Neural progenitor cell (in vitro differentiated cells): ENCODE measurements at regions not wholly inside any gene's neighbourhood (a gene's known extent, or its start where the extent isn't known, plus 50 kb on each side); places are given as distances from the start of the nearest gene placed in this dataset.

ENCODE experiments used
- CTCF ChIP-seq: fragments of 200-600 bp; sonication (generic); IDR thresholded peaks from 2 replicates; pipeline ENCODE4 v1.5.1; 2017; ENCODE audit warnings: antibody characterized with exemption, mild to moderate bottlenecking
- EZH2 ChIP-seq: fragments of 200-600 bp; sonication (generic); IDR thresholded peaks from 2 replicates; pipeline ENCODE4 v1.6.1; 2017; ENCODE audit warnings: antibody characterized with exemption, mild to moderate bottlenecking, moderate library complexity
- EZH2phosphoT487 ChIP-seq: fragments of 200-600 bp; sonication (generic); IDR thresholded peaks from 2 replicates; pipeline ENCODE4 v1.6.1; 2017; ENCODE audit warnings: antibody characterized with exemption

GRCh38 chrX:13158911-13159310, 114.5 kb upstream of the FAM9C start:
- no peak for TF ChIP-seq CTCF
- no peak for TF ChIP-seq EZH2
- TF ChIP-seq EZH2phosphoT487: no peak
